KMS-11 (cell line): ENCODE measurements at regions not wholly inside any gene's neighbourhood (a gene's known extent, or its start where the extent isn't known, plus 50 kb on each side); places are given as distances from the start of the nearest gene placed in this dataset.

ENCODE experiments used
- H2AFZ ChIP-seq: fragments of 200-600 bp; sonication (generic); 2 replicates; pipeline ENCODE4 v1.6.1; 2016; ENCODE audit warnings: antibody characterized with exemption, mixed run types, low read depth
- H3K27ac ChIP-seq: fragments of 200-600 bp; sonication (generic); 2 replicates; pipeline ENCODE4 v1.6.1; 2016; ENCODE audit warnings: mild to moderate bottlenecking, mixed run types
- H3K27me3 ChIP-seq: fragments of 200-600 bp; sonication (generic); 2 replicates; pipeline ENCODE4 v1.6.1; 2017; ENCODE audit warnings: mild to moderate bottlenecking, low read depth, mixed run types, moderate library complexity; ENCODE audit not compliant: insufficient read depth
- H3K36me3 ChIP-seq: fragments of 200-600 bp; sonication (generic); 2 replicates; pipeline ENCODE4 v1.6.1; 2017; ENCODE audit warnings: mild to moderate bottlenecking, mixed run types; ENCODE audit not compliant: insufficient read depth
- H3K4me1 ChIP-seq: fragments of 200-600 bp; sonication (generic); 2 replicates; pipeline ENCODE4 v1.6.1; 2016; ENCODE audit warnings: mild to moderate bottlenecking, low read depth, mixed run types; ENCODE audit not compliant: poor library complexity, severe bottlenecking
- H3K4me2 ChIP-seq: fragments of 200-600 bp; sonication (generic); 2 replicates; pipeline ENCODE4 v1.7.0; 2016; ENCODE audit warnings: mild to moderate bottlenecking, mixed run types
- H3K4me3 ChIP-seq: fragments of 200-600 bp; sonication (generic); IDR thresholded peaks from 2 replicates; pipeline ENCODE4 v1.6.1; 2017; ENCODE audit warnings: low read depth, low read length, mixed read lengths; ENCODE audit not compliant: insufficient read depth
- H3K79me2 ChIP-seq: fragments of 200-600 bp; sonication (generic); 2 replicates; pipeline ENCODE4 v1.6.1; 2016; ENCODE audit warnings: low read depth, mixed run types; ENCODE audit not compliant: insufficient read depth
- H3K9ac ChIP-seq: fragments of 200-600 bp; sonication (generic); 2 replicates; pipeline ENCODE4 v1.6.1; 2016; ENCODE audit warnings: mild to moderate bottlenecking, mixed run types
- H4K20me1 ChIP-seq: fragments of 200-600 bp; sonication (generic); 2 replicates; pipeline ENCODE4 v1.6.1; 2016; ENCODE audit warnings: mild to moderate bottlenecking, mixed run types; ENCODE audit not compliant: insufficient read depth
- CTCF ChIP-seq: fragments of 200-600 bp; sonication (generic); conservative IDR thresholded peaks from 2 replicates; pipeline ENCODE4 v1.6.1; 2017; ENCODE audit warnings: low read depth, mild to moderate bottlenecking, antibody characterized with exemption, low read length, moderate library complexity, mixed read lengths

- Histone ChIP-seq H3K27ac (no peak overlapping the region), H2AFZ (no peak overlapping the region), H4K20me1 (no peaks in the 10 kb centered on the region), H3K27me3 (no peaks in the 10 kb centered on the region), H3K36me3 (no peaks in the 10 kb centered on the region), H3K4me1 (peaks cover 5% of the 10 kb centered on the region), H3K9ac (no peak overlapping the region), H3K79me2 (no peaks in the 10 kb centered on the region), H3K4me2 (no peak overlapping the region), H3K4me3 (no peak overlapping the region)
- no peak for TF ChIP-seq CTCF
Observed at GRCh38 chr1:200483491-200484143, 73.8 kb upstream of the ZNF281 start.

- H3K27me3 ChIP-seq = no peaks in the 10 kb centered on the region
- no peak overlapping the region for H3K4me3 ChIP-seq
- no peak overlapping the region for H2AFZ ChIP-seq
- TF ChIP-seq CTCF = no peak
- H3K36me3 ChIP-seq = no peaks in the 10 kb centered on the region
- no peaks in the 10 kb centered on the region for H4K20me1 ChIP-seq
- no peak overlapping the region for H3K27ac ChIP-seq
- no peak overlapping the region for H3K9ac ChIP-seq
- H3K4me1 ChIP-seq = no peaks in the 10 kb centered on the region
- H3K79me2 ChIP-seq = no peaks in the 10 kb centered on the region
- no peak overlapping the region for H3K4me2 ChIP-seq
Observed at GRCh38 chr1:200480964-200481363, 71.1 kb upstream of the ZNF281 start.

- Histone ChIP-seq H3K4me1 (no peaks in the 10 kb centered on the region), H4K20me1 (no peaks in the 10 kb centered on the region), H3K27ac (no peak overlapping the region), H2AFZ (no peak overlapping the region), H3K79me2 (no peaks in the 10 kb centered on the region), H3K36me3 (no peaks in the 10 kb centered on the region), H3K4me2 (no peak overlapping the region), H3K9ac (no peak overlapping the region), H3K27me3 (no peaks in the 10 kb centered on the region), H3K4me3 (no peak overlapping the region)
- TF ChIP-seq CTCF = no peak
Observed at GRCh38 chr1:200479816-200480215, 70.0 kb upstream of the ZNF281 start.

GRCh38 chr1:200478945-200479558 lies 69.2 kb upstream of the ZNF281 start:
- Histone ChIP-seq H3K4me1 (no peaks in the 10 kb centered on the region), H2AFZ (no peak overlapping the region), H3K4me2 (no peak overlapping the region), H3K27me3 (no peaks in the 10 kb centered on the region), H3K79me2 (no peaks in the 10 kb centered on the region), H3K27ac (no peak overlapping the region), H3K36me3 (no peaks in the 10 kb centered on the region), H3K9ac (no peak overlapping the region), H4K20me1 (no peaks in the 10 kb centered on the region), H3K4me3 (no peak overlapping the region)
- no peak for TF ChIP-seq CTCF
